C4-2B (cell line): ENCODE measurements at regions not wholly inside any gene's neighbourhood (a gene's known extent, or its start where the extent isn't known, plus 50 kb on each side); places are given as distances from the start of the nearest gene placed in this dataset.

ENCODE experiments used
- H3K27ac ChIP-seq: fragments of 450-650 bp; 2 replicates; pipeline ENCODE4 v1.5.1; 2017
- ZFX ChIP-seq: fragments of 450-650 bp; IDR thresholded peaks from 2 replicates; pipeline ENCODE4 v1.6.1; 2017
- TF ChIP-seq, protein P1 (sequence below): fragments of 450-650 bp; conservative IDR thresholded peaks from 2 replicates; pipeline ENCODE4 v1.5.1; 2017; ENCODE audit warnings: mild to moderate bottlenecking

- no peak overlapping the region for H3K27ac ChIP-seq
- TF ChIP-seq, protein P1, sequence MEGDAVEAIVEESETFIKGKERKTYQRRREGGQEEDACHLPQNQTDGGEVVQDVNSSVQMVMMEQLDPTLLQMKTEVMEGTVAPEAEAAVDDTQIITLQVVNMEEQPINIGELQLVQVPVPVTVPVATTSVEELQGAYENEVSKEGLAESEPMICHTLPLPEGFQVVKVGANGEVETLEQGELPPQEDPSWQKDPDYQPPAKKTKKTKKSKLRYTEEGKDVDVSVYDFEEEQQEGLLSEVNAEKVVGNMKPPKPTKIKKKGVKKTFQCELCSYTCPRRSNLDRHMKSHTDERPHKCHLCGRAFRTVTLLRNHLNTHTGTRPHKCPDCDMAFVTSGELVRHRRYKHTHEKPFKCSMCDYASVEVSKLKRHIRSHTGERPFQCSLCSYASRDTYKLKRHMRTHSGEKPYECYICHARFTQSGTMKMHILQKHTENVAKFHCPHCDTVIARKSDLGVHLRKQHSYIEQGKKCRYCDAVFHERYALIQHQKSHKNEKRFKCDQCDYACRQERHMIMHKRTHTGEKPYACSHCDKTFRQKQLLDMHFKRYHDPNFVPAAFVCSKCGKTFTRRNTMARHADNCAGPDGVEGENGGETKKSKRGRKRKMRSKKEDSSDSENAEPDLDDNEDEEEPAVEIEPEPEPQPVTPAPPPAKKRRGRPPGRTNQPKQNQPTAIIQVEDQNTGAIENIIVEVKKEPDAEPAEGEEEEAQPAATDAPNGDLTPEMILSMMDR: no peak
- no peak for TF ChIP-seq ZFX
Observed at GRCh38 chr3:116639641-116640040, 69.9 kb upstream of the TUSC7 start.

DNA sequence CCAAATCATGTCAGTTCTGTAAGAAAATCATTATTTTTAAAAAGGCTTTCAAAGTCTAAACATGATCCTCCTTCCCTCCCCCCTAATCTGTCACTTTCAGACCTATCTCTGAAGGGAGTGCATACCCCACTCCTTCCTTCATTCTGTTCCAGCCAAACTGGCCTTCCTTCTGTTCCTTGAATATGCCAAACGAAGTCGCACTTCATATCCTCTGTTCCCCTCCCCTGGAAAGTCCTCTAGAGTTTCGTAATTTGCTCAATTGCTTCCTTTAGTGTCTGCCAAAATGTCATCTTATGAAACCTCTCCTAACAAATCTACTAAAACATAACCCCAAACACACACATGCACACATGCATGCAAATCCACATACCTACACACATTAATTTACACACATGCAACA, 69.5 kb upstream of the TUSC7 start:
- no peak for TF ChIP-seq ZFX
- TF ChIP-seq, protein P1: no peak
- no peak overlapping the region for H3K27ac ChIP-seq

- TF ChIP-seq, protein P1: no peak
- no peak for TF ChIP-seq ZFX
- H3K27ac ChIP-seq: no peak overlapping the region
Observed at GRCh38 chr3:116643001-116643400, 66.6 kb upstream of the TUSC7 start.

DNA sequence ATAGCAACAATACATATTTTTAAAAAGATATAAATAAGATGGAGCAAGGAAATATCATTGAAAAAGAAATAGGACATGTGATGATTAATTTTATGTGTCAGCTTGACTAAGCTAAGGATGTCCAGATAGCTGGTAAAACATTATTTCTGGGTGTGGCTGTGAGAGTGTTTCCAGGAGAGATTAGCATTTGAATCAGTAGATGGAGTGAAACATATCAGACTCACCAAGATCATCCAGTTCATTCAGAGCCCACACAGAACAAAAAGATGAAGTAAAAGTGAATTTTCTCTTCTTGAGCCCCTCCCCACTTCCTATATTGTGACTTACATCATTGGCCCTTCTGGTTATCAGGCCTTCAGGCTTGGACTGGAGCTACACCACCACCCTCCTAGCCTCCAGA, 61.6 kb upstream of the TUSC7 start:
- H3K27ac ChIP-seq: no peak overlapping the region
- TF ChIP-seq, protein P1: no peak
- TF ChIP-seq ZFX: no peak
